CD1c-positive myeloid dendritic cell (primary cell): ENCODE measurements at regions not wholly inside any gene's neighbourhood (a gene's known extent, or its start where the extent isn't known, plus 50 kb on each side); places are given as distances from the start of the nearest gene placed in this dataset.
A peak's percentile ranks its signal among the peaks of the same experiment; 100 is the strongest.
"Not testable (repeated sequence)": the region's sequence is repeated elsewhere in the genome, so short reads cannot be mapped to it uniquely, and the experiment has no call there.

ENCODE experiments used
- DNase-seq: peaks from one replicate; pipeline ENCODE4 v3.0.0-alpha.2; 2016; ENCODE audit errors: extremely low spot score

- no peak for DNase-seq
Observed at GRCh38 chr7:140283472-140283871, 106.7 kb upstream of the KDM7A start.

GRCh38 chr7:140281960-140282359, 105.2 kb upstream of the KDM7A start:
- no peak for DNase-seq

GRCh38 chr7:140281255-140281654, 104.5 kb upstream of the KDM7A start:
- no peak for DNase-seq

- DNase-seq = no peak
Observed at GRCh38 chr7:140276001-140276400, 99.2 kb upstream of the KDM7A start.

- no peak for DNase-seq
Observed at GRCh38 chr7:140275069-140275965, 98.5 kb upstream of the KDM7A start.

GRCh38 chr7:140273417-140273816, 96.6 kb upstream of the KDM7A start:
- DNase-seq = no peak

- not testable (repeated sequence) for DNase-seq
Observed at GRCh38 chr7:140271643-140271968, 94.8 kb upstream of the KDM7A start.

- no peak for DNase-seq
Observed at GRCh38 chr7:140269004-140269638, 92.3 kb upstream of the KDM7A start.

GRCh38 chr7:140267381-140268226, 90.8 kb upstream of the KDM7A start:
- DNase-seq = no peak

- DNase-seq = peak; percentile 55
Observed at GRCh38 chr7:140263277-140263676, 86.5 kb upstream of the KDM7A start.

GRCh38 chr7:140262242-140262903, 85.6 kb upstream of the KDM7A start:
- DNase-seq = no peak

GRCh38 chr7:140261522-140261921, 84.7 kb upstream of the KDM7A start:
- no peak for DNase-seq

GRCh38 chr7:140261105-140261486, 84.3 kb upstream of the KDM7A start:
- no peak for DNase-seq

GRCh38 chr7:140260352-140261104, 83.7 kb upstream of the KDM7A start:
- DNase-seq = no peak

GRCh38 chr7:140257278-140257677, 80.5 kb upstream of the KDM7A start:
- not testable (repeated sequence) for DNase-seq

GRCh38 chr7:140254976-140255375, 78.2 kb upstream of the KDM7A start:
- DNase-seq = not testable (repeated sequence)

GRCh38 chr7:140249036-140249806, 72.4 kb upstream of the KDM7A start:
- no peak for DNase-seq

- DNase-seq = no peak
Observed at GRCh38 chr7:140247559-140247958, 70.8 kb upstream of the KDM7A start.

GRCh38 chr7:140245611-140246105, 68.9 kb upstream of the KDM7A start:
- no peak for DNase-seq
